ENCODE measurements at regions not wholly inside any gene's neighbourhood (a gene's known extent, or its start where the extent isn't known, plus 50 kb on each side); places are given as distances from the start of the nearest gene placed in this dataset.

DNA sequence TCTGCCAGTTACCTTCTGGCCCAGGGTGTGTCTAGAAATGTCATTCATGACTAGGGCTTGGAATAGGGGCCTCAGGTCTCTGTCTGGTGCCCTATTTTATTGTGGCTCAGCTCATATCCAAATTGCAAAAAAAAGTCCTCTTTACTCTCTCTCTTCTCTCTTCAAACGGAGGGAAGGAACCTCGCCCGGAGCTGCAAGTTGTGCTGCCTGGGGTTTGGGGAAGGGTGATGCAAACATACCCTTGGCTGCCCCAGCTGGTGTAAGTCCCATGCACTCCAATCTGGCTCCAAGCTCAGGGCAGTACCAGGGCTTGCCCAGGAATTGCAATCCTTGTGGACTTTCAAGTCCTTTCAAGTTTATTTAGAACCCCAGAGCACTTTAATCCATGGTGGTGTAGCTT, 549.6 kb downstream of the PCDH17 start:
- no peak overlapping the region for H2AFZ ChIP-seq (ENCODE audit: low read length)
- no peaks in the 10 kb centered on the region for H3K36me3 ChIP-seq (ENCODE audit: low read depth, low read length)
- ChIA-PET CTCF (no interaction called here), POLR2A (ENCODE audit: unreplicated experiment) (no interaction called here)
- H3K27me3 ChIP-seq (ENCODE audit: low read length) = no peaks in the 10 kb centered on the region
- TF ChIP-seq EZH2 (IDR thresholded peaks at IDR 0.05; ENCODE audit: low read length, unreplicated experiment) (no peak), EZH2phosphoT487 (IDR thresholded peaks at IDR 0.05; ENCODE audit: borderline replicate concordance, low read length) (no peak)
- TF ChIP-seq, protein P1, sequence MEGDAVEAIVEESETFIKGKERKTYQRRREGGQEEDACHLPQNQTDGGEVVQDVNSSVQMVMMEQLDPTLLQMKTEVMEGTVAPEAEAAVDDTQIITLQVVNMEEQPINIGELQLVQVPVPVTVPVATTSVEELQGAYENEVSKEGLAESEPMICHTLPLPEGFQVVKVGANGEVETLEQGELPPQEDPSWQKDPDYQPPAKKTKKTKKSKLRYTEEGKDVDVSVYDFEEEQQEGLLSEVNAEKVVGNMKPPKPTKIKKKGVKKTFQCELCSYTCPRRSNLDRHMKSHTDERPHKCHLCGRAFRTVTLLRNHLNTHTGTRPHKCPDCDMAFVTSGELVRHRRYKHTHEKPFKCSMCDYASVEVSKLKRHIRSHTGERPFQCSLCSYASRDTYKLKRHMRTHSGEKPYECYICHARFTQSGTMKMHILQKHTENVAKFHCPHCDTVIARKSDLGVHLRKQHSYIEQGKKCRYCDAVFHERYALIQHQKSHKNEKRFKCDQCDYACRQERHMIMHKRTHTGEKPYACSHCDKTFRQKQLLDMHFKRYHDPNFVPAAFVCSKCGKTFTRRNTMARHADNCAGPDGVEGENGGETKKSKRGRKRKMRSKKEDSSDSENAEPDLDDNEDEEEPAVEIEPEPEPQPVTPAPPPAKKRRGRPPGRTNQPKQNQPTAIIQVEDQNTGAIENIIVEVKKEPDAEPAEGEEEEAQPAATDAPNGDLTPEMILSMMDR (conservative IDR thresholded peaks at IDR 0.05; ENCODE audit: low read depth, low read length) = no peak
- H3K27ac ChIP-seq (ENCODE audit: low read length) = no peak overlapping the region
- no peaks in the 10 kb centered on the region for H3K79me2 ChIP-seq (ENCODE audit: low read length)
- H3K4me1 ChIP-seq (ENCODE audit: insufficient read depth, low read length) = no peaks in the 10 kb centered on the region
- no peak overlapping the region for H3K9ac ChIP-seq (ENCODE audit: low read length)
- no peaks in the 10 kb centered on the region for H3K9me3 ChIP-seq (ENCODE audit: low read length)
- H3K4me2 ChIP-seq (ENCODE audit: low read length) = no peak overlapping the region
- no TSS peak for BruUV-seq (replicated peaks)
- ATAC-seq (no peak), DNase-seq (no peak)
- H3F3A ChIP-seq (ENCODE audit: low read length, unreplicated experiment) = no peaks in the 10 kb centered on the region
- H3K4me3 ChIP-seq (ENCODE audit: low read length) = no peak overlapping the region
- H4K20me1 ChIP-seq (ENCODE audit: low read length) = no peaks in the 10 kb centered on the region
- intact Hi-C loops (cut with micrococcal nuclease) = no loop called here
- H3K9me2 ChIP-seq (replicated peaks; ENCODE audit: low read length) = no peaks in the 10 kb centered on the region

DNA sequence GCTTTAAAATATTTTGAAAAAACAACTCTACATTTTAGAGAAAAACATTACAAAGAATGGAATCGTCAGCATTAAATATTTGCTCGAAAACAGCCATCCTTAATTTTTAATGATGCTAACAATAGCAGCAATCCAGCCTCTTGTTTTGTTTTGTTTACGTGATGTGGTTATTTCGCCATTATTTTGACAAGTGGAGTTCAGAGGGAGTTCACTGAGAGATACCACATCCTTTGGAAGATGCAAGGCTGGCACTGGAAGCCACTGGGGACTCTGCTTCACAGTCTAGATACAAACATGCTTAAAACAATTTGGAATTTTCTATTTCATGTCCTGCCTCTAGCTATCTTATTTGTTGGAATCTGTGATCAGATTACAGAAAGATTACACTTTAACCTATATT, 556.3 kb downstream of the PCDH17 start:
- Histone ChIP-seq H3F3A (ENCODE audit: low read length, unreplicated experiment) (no peaks in the 10 kb centered on the region), H3K4me1 (ENCODE audit: insufficient read depth, low read length) (no peaks in the 10 kb centered on the region), H3K27me3 (ENCODE audit: low read length) (no peaks in the 10 kb centered on the region), H4K20me1 (ENCODE audit: low read length) (no peaks in the 10 kb centered on the region), H3K79me2 (ENCODE audit: low read length) (no peaks in the 10 kb centered on the region), H3K36me3 (ENCODE audit: low read depth, low read length) (no peaks in the 10 kb centered on the region), H3K9ac (ENCODE audit: low read length) (no peak overlapping the region), H3K27ac (ENCODE audit: low read length) (no peak overlapping the region), H3K9me2 (replicated peaks; ENCODE audit: low read length) (no peaks in the 10 kb centered on the region), H2AFZ (ENCODE audit: low read length) (no peak overlapping the region), H3K4me2 (ENCODE audit: low read length) (no peak overlapping the region), H3K9me3 (ENCODE audit: low read length) (no peaks in the 10 kb centered on the region), H3K4me3 (ENCODE audit: low read length) (no peak overlapping the region)
- DNase-seq = no peak
- ChIA-PET CTCF (no interaction called here), POLR2A (ENCODE audit: unreplicated experiment) (no interaction called here)
- intact Hi-C loops (cut with micrococcal nuclease) = no loop called here
- TF ChIP-seq, protein P1 (conservative IDR thresholded peaks at IDR 0.05; ENCODE audit: low read depth, low read length) = no peak
- TF ChIP-seq EZH2phosphoT487 (IDR thresholded peaks at IDR 0.05; ENCODE audit: borderline replicate concordance, low read length) = no peak
- TF ChIP-seq EZH2 (IDR thresholded peaks at IDR 0.05; ENCODE audit: low read length, unreplicated experiment) = no peak
- BruUV-seq (replicated peaks) = no TSS peak
- ATAC-seq = no peak

DNA sequence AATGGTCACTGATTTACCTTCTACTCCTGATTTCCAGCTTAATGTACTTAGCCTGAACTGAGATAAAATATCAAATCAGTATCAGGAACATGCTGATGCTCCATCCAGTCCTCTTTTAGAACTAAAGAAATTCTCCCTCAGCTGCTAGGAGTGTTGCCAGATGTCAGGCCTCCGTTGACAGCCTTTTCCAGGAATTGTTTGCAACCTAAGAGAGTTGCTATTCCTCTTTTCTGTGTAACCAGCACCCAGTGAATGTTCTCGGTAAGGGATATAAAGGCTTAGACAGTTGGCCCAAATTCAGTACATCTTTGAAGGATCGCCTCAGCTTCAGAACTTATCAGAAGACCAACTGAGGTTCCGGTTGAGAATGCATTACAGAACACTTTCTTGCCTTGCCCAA, 559.0 kb downstream of the PCDH17 start:
- Histone ChIP-seq H3K79me2 (ENCODE audit: low read length) (no peaks in the 10 kb centered on the region), H3K9me2 (replicated peaks; ENCODE audit: low read length) (no peaks in the 10 kb centered on the region), H3F3A (ENCODE audit: low read length, unreplicated experiment) (no peaks in the 10 kb centered on the region), H3K4me2 (ENCODE audit: low read length) (no peak overlapping the region), H3K27ac (ENCODE audit: low read length) (no peak overlapping the region), H4K20me1 (ENCODE audit: low read length) (no peaks in the 10 kb centered on the region), H3K9me3 (ENCODE audit: low read length) (no peaks in the 10 kb centered on the region), H3K4me3 (ENCODE audit: low read length) (no peak overlapping the region), H2AFZ (ENCODE audit: low read length) (no peak overlapping the region), H3K9ac (ENCODE audit: low read length) (no peak overlapping the region), H3K27me3 (ENCODE audit: low read length) (no peaks in the 10 kb centered on the region), H3K4me1 (ENCODE audit: insufficient read depth, low read length) (no peaks in the 10 kb centered on the region), H3K36me3 (ENCODE audit: low read depth, low read length) (no peaks in the 10 kb centered on the region)
- intact Hi-C loops (cut with micrococcal nuclease) = no loop called here
- BruUV-seq (replicated peaks) = no TSS peak
- ChIA-PET POLR2A (ENCODE audit: unreplicated experiment) (no interaction called here), CTCF (no interaction called here)
- ATAC-seq (no peak), DNase-seq (no peak)
- TF ChIP-seq EZH2 (IDR thresholded peaks at IDR 0.05; ENCODE audit: low read length, unreplicated experiment) (no peak), EZH2phosphoT487 (IDR thresholded peaks at IDR 0.05; ENCODE audit: borderline replicate concordance, low read length) (no peak)
- TF ChIP-seq, protein P1 (conservative IDR thresholded peaks at IDR 0.05; ENCODE audit: low read depth, low read length) = no peak
